ENCODE measurements at regions not wholly inside any gene's neighbourhood (a gene's known extent, or its start where the extent isn't known, plus 50 kb on each side); places are given as distances from the start of the nearest gene placed in this dataset.
"Not testable (repeated sequence)": the region's sequence is repeated elsewhere in the genome, so short reads cannot be mapped to it uniquely, and the experiment has no call there.

GRCh38 chrX:118286066-118286762, 59.7 kb upstream of the WDR44 start:
- no peaks in the 10 kb centered on the region for H3K36me3 ChIP-seq
- 52% methylated on average over 4 of the region's 4 CpGs for WGBS
- no peak overlapping the region for H3K4me3 ChIP-seq
- TF ChIP-seq POLR2AphosphoS5 (IDR thresholded peaks at IDR 0.05) (no peak), POLR2A (IDR thresholded peaks at IDR 0.05) (no peak), CTCF (IDR thresholded peaks at IDR 0.05) (no peak), EP300 (IDR thresholded peaks at IDR 0.05) (no peak)
- no peak for DNase-seq (ENCODE audit: low spot score in 2 of 2)
- no peaks in the 10 kb centered on the region for H3K27me3 ChIP-seq
- no peak overlapping the region for H3K27ac ChIP-seq
- no peaks in the 10 kb centered on the region for H3K9me3 ChIP-seq
- no peaks in the 10 kb centered on the region for H3K4me1 ChIP-seq

GRCh38 chrX:118295818-118296217, 50.1 kb upstream of the WDR44 start:
- H3K27ac ChIP-seq: not testable (repeated sequence)

More at GRCh38 chrX:118295818-118296217, 50.1 kb upstream of the WDR44 start:
- not testable (repeated sequence) for H3K36me3 ChIP-seq; H3K27me3 ChIP-seq; H3K9me3 ChIP-seq; H3K4me1 ChIP-seq; DNase-seq (ENCODE audit: low spot score in 2 of 2); H3K4me3 ChIP-seq
- WGBS: 67% methylated on average over 1 of the region's 1 CpG
